Lung (tissue), 11 donors: ENCODE measurements at regions not wholly inside any gene's neighbourhood (a gene's known extent, or its start where the extent isn't known, plus 50 kb on each side); places are given as distances from the start of the nearest gene placed in this dataset.

Experiments used
- ATAC-seq: fragments of 200-7000 bp; cut with Tn5 transposase; one replicate; pipeline ENCODE4 v1.9.1; 2020; ENCODE audit warnings: moderate number of reproducible peaks; ENCODE audit not compliant: insufficient read depth, low FRiP score
- DNase-seq, 3 donors: peaks; one replicate each; pipeline ENCODE4 v3.0.0-alpha.2; 2013 to 2017
- H3K27ac ChIP-seq, 2 donors: one replicate each; pipeline ENCODE4 v1.5.1; 2013; ENCODE audit warnings: mild to moderate bottlenecking in 2 of 2, moderate library complexity in 2 of 2, control low read depth in 1 of 2, inconsistent platforms in 1 of 2, low read depth in 1 of 2, low read length in 1 of 2
- H3K27me3 ChIP-seq, 3 donors: one replicate each; pipeline ENCODE4 v1.5.1; 2013; ENCODE audit warnings: low read length in 2 of 3; ENCODE audit not compliant: control insufficient read depth in 3 of 3, insufficient read depth in 3 of 3
- H3K36me3 ChIP-seq, 4 donors: one replicate each; pipeline ENCODE4 v1.5.1; 2013; ENCODE audit warnings: low read length in 4 of 4, mild to moderate bottlenecking in 1 of 4, moderate library complexity in 1 of 4; ENCODE audit not compliant: control insufficient read depth in 4 of 4, insufficient read depth in 4 of 4
- H3K4me1 ChIP-seq, 5 donors: one replicate each; pipeline ENCODE4 v1.5.1; 2013; ENCODE audit warnings: low read length in 5 of 5, mild to moderate bottlenecking in 2 of 5, moderate library complexity in 1 of 5; ENCODE audit not compliant: control insufficient read depth in 5 of 5, insufficient read depth in 5 of 5
- H3K4me3 ChIP-seq: one replicate; pipeline ENCODE4 v1.5.1; 2013; ENCODE audit warnings: mild to moderate bottlenecking, control low read depth, moderate library complexity
- H3K9ac ChIP-seq, 2 donors: one replicate each; pipeline ENCODE4 v1.5.1; 2013; ENCODE audit warnings: low read length in 2 of 2, control low read depth in 1 of 2; ENCODE audit not compliant: insufficient read depth in 1 of 2
- H3K9me3 ChIP-seq, 4 donors: one replicate each; pipeline ENCODE4 v1.5.1; 2013; ENCODE audit warnings: low read length in 3 of 4, mild to moderate bottlenecking in 1 of 4, moderate library complexity in 1 of 4; ENCODE audit not compliant: control insufficient read depth in 4 of 4, insufficient read depth in 3 of 4
- WGBS, 2 donors: extraction: QIAGEN DNeasy Blood & Tissue Kit; methylation state at CpG; one replicate each; pipeline ENCODE4 v1.1.7; 2013; 5-methylcytosine and 5-hydroxymethylcytosine counted together
- TF ChIP-seq, protein P1 (sequence below): IDR thresholded peaks from 2 replicates; pipeline ENCODE4 v1.5.1; 2012; ENCODE audit warnings: mild to moderate bottlenecking; ENCODE audit errors: control extremely low read depth, extremely low read depth
- donor health status: control.
- donor health status: control.
- donor health status: Bipolar disorder and iron deficiency.
- donor health status: healthy.
- donor health status: DM: yes; HTN: yes; CAD: no.

DNA sequence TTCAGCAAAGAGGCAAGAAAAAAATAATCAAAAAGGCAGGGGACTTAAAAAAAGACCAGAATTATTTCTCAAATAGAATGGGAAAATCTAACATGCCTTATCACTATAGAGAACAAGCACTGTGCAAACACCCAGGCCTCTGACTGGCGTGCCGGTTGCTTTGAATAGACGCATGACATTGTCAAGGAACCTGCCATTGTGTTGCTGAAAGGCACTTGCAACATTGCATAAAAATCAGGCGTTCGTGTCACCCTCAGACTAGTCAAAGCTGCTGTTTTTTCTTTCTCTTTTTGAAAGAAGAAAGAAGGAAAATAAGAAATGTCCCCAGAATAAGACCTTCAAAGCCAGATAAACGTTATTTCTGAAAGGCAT, 549.3 kb upstream of the CADM1 start:
- peak; percentile 24 to 50 (median 26) for DNase-seq
- H3K27ac ChIP-seq: no peak overlapping the region
- H3K9me3 ChIP-seq: no peaks in the 10 kb centered on the region
- WGBS, 2 donors: 47 to 49% methylated on average over 6 of the region's 6 CpGs
- TF ChIP-seq, protein P1, sequence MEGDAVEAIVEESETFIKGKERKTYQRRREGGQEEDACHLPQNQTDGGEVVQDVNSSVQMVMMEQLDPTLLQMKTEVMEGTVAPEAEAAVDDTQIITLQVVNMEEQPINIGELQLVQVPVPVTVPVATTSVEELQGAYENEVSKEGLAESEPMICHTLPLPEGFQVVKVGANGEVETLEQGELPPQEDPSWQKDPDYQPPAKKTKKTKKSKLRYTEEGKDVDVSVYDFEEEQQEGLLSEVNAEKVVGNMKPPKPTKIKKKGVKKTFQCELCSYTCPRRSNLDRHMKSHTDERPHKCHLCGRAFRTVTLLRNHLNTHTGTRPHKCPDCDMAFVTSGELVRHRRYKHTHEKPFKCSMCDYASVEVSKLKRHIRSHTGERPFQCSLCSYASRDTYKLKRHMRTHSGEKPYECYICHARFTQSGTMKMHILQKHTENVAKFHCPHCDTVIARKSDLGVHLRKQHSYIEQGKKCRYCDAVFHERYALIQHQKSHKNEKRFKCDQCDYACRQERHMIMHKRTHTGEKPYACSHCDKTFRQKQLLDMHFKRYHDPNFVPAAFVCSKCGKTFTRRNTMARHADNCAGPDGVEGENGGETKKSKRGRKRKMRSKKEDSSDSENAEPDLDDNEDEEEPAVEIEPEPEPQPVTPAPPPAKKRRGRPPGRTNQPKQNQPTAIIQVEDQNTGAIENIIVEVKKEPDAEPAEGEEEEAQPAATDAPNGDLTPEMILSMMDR: no peak
- H3K9ac ChIP-seq: no peak overlapping the region
- no peaks in the 10 kb centered on the region for H3K36me3 ChIP-seq
- H3K27me3 ChIP-seq: peaks cover 0 to 2% (median 0%) of the 10 kb centered on the region in 3 donors
- H3K4me3 ChIP-seq: no peak overlapping the region
- H3K4me1 ChIP-seq: peaks cover 0 to 11% (median 1%) of the 10 kb centered on the region in 5 donors
- no peak for ATAC-seq

DNA sequence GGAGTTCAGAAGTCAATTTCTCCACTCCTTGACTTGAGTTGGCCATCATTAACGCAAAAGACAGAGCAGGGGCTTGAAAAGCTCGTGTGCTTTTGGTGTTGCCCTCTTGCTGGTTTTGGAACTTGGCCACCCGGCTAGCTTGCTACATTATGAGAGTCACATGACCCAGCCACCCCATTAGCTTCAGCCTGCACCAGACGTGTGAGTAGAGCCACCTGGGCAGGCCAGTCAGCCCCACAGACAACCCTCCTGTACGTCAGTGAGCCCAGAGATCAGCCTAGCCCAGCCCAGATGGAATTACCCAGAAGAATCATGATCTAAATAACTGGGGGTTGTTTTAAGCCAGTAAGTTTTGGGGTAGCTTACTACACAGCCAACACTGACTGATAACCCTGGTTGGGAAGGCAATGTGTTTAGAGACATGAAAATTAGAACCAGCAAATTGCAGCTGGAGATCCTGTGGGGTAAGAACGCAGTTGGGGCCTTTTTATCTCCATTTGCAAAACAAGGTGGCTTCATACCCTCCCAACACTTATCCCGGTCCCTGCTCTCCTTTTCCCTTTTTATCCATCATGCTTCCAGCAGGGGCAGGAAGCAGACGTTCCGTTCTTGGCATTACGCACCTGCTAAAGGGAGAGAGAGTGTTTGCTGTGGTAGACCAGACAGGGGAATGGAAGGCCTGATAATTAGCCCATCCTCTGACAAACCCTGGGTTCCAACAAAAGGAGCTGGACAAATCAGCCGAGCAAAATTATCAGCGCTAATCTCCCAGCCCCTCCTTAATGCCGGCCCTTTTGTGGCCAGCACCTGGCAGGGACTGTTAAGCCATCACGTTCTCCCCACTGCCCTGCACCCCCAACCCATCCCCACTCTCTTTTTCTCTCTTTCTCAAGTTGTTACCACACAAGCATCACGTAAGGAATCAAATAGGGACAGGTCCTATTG, 548.7 kb upstream of the CADM1 start:
- peak; percentile 48 to 58 (median 49) for DNase-seq
- no peak overlapping the region for H3K9ac ChIP-seq
- TF ChIP-seq, protein P1: no peak
- no peak overlapping the region for H3K27ac ChIP-seq
- peaks cover 0 to 2% (median 0%) of the 10 kb centered on the region in 3 donors for H3K27me3 ChIP-seq
- no peak overlapping the region for H3K4me3 ChIP-seq
- H3K36me3 ChIP-seq: no peaks in the 10 kb centered on the region
- H3K9me3 ChIP-seq: no peaks in the 10 kb centered on the region
- 67 to 71% methylated on average over 15 of the region's 15 CpGs for WGBS, 2 donors
- ATAC-seq: no peak
- H3K4me1 ChIP-seq: peaks cover 0 to 11% (median 1%) of the 10 kb centered on the region in 5 donors

DNA sequence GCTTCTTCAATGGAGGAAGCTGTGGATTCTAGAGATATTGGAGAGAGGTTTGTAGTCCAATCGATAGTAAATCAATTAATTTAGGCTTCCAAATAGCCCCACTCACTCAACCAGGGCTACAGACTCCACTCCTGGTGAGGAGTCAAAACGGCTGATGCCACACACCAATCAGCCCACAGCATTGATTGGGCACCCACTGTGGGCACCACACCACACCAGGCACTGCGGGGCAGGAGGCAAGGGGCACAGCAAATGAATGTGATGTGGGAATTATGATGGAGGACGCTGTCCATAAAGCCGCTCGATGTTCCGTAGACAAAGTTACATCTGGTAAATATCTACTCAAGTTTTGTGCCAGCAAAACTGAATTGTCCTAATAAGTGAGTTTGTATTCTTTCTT, 547.3 kb upstream of the CADM1 start:
- Histone ChIP-seq H3K36me3 (no peaks in the 10 kb centered on the region), H3K4me3 (no peak overlapping the region), H3K9ac (no peak overlapping the region), H3K4me1 (peaks cover 0 to 11% (median 1%) of the 10 kb centered on the region in 5 donors), H3K27me3 (peaks cover 0 to 2% (median 0%) of the 10 kb centered on the region in 3 donors), H3K27ac (no peak overlapping the region), H3K9me3 (no peaks in the 10 kb centered on the region)
- WGBS, 2 donors: 93 to 95% methylated on average over 7 of the region's 7 CpGs
- DNase-seq (no peak), ATAC-seq (no peak)
- TF ChIP-seq, protein P1: no peak
